DOHH2 (cell line): ENCODE measurements at regions not wholly inside any gene's neighbourhood (a gene's known extent, or its start where the extent isn't known, plus 50 kb on each side); places are given as distances from the start of the nearest gene placed in this dataset.

ENCODE experiments used
- EZH2phosphoT487 ChIP-seq: fragments of 200-600 bp; sonication (generic); IDR thresholded peaks from 2 replicates; pipeline ENCODE4 v1.6.1; 2017; ENCODE audit warnings: borderline replicate concordance, mild to moderate bottlenecking, antibody characterized with exemption, low read length, moderate library complexity, mixed read lengths
- TF ChIP-seq, protein P1 (sequence below): fragments of 200-600 bp; sonication (generic); IDR thresholded peaks from one replicate; pipeline ENCODE4 v1.5.1; 2014; ENCODE audit warnings: antibody characterized with exemption, mild to moderate bottlenecking, low read depth, low read length; ENCODE audit not compliant: poor library complexity, severe bottlenecking

DNA sequence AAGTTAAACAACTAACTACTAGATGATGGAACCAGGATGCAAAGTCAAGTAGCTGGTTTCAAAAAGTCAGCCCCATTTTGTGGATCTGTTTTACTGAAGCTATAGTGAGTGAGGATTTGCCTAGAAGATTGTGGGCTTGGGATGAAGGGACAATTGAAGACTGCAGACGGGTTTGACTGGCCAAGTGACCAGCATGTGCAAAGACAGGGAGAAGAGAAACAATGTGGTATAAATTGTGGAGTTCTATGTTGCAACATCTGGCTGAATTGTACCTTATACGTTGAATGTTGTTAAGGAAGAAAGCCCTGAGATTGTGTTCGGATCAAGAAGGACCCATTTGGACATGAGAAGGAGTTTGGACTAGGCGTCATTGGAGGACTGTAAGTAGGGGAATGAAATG lies 101.8 kb downstream of the MAT2B start:
- TF ChIP-seq, protein P1, sequence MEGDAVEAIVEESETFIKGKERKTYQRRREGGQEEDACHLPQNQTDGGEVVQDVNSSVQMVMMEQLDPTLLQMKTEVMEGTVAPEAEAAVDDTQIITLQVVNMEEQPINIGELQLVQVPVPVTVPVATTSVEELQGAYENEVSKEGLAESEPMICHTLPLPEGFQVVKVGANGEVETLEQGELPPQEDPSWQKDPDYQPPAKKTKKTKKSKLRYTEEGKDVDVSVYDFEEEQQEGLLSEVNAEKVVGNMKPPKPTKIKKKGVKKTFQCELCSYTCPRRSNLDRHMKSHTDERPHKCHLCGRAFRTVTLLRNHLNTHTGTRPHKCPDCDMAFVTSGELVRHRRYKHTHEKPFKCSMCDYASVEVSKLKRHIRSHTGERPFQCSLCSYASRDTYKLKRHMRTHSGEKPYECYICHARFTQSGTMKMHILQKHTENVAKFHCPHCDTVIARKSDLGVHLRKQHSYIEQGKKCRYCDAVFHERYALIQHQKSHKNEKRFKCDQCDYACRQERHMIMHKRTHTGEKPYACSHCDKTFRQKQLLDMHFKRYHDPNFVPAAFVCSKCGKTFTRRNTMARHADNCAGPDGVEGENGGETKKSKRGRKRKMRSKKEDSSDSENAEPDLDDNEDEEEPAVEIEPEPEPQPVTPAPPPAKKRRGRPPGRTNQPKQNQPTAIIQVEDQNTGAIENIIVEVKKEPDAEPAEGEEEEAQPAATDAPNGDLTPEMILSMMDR, result no peak
- TF ChIP-seq EZH2phosphoT487, result no peak
